ENCODE measurements at regions not wholly inside any gene's neighbourhood (a gene's known extent, or its start where the extent isn't known, plus 50 kb on each side); places are given as distances from the start of the nearest gene placed in this dataset.
A peak's percentile ranks its signal among the peaks of the same experiment; 100 is the strongest.

DNA sequence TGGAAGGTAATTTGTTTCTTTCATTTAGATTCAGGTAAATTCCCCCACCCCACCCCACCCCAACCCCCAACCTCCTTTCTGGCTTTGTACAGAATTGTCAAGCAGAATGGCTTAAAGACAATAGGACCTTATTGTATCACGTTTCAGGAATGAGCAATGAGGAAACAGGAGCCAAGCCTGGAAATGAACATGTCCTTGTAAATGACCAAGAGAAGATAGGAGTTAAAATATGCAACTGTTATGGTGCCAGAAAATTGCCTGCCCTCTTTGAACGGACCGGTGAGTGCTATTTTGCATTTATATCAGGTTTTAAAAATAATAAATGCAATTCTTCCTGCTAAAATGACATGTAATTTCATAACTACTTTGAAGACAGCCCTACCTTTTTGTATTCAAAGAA is 141.6 kb upstream of the PELI2 start:
- H3K27ac Mint-ChIP-seq (ENCODE audit: unreplicated experiment): no peak overlapping the region
- Histone ChIP-seq H3K9me3 (ENCODE audit: insufficient read depth, low read depth, low read length) (no peaks in the 10 kb centered on the region), H3K36me3 (ENCODE audit: insufficient read depth, low read length) (no peaks in the 10 kb centered on the region), H3K9ac (ENCODE audit: low read length) (no peak overlapping the region), H3K27me3 (ENCODE audit: insufficient read depth, low read length) (no peaks in the 10 kb centered on the region), H3K4me2 (ENCODE audit: low read length) (no peak overlapping the region), H2AFZ (ENCODE audit: low read depth, low read length) (no peak overlapping the region), H3K4me1 (ENCODE audit: insufficient read depth, low read length) (no peaks in the 10 kb centered on the region), H3K79me2 (ENCODE audit: insufficient read depth, low read length) (no peaks in the 10 kb centered on the region), H3K27ac (ENCODE audit: low read depth, low read length) (no peak overlapping the region), H4K20me1 (ENCODE audit: insufficient read depth, low read length) (no peaks in the 10 kb centered on the region), H3K4me3 (ENCODE audit: insufficient read depth, low read depth, low read length) (no peak overlapping the region)
- TF ChIP-seq EZH2 (IDR thresholded peaks at IDR 0.05; ENCODE audit: insufficient read depth, low read length): no peak
- TF ChIP-seq, protein P1, sequence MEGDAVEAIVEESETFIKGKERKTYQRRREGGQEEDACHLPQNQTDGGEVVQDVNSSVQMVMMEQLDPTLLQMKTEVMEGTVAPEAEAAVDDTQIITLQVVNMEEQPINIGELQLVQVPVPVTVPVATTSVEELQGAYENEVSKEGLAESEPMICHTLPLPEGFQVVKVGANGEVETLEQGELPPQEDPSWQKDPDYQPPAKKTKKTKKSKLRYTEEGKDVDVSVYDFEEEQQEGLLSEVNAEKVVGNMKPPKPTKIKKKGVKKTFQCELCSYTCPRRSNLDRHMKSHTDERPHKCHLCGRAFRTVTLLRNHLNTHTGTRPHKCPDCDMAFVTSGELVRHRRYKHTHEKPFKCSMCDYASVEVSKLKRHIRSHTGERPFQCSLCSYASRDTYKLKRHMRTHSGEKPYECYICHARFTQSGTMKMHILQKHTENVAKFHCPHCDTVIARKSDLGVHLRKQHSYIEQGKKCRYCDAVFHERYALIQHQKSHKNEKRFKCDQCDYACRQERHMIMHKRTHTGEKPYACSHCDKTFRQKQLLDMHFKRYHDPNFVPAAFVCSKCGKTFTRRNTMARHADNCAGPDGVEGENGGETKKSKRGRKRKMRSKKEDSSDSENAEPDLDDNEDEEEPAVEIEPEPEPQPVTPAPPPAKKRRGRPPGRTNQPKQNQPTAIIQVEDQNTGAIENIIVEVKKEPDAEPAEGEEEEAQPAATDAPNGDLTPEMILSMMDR (IDR thresholded peaks at IDR 0.05; ENCODE audit: insufficient read depth, low read depth, low read length): no peak
- DNase-seq (ENCODE audit: low read depth): peak; percentile 16
- H3K4me1 Mint-ChIP-seq (ENCODE audit: low read depth, unreplicated experiment): peaks cover 14% of the 10 kb centered on the region
- no peak for FAIRE-seq
- H3K4me3 Mint-ChIP-seq (ENCODE audit: unreplicated experiment): no peak overlapping the region
- H3K27me3 Mint-ChIP-seq (ENCODE audit: low read depth, unreplicated experiment): no peaks in the 10 kb centered on the region
- H3K9me3 Mint-ChIP-seq (ENCODE audit: unreplicated experiment): peaks cover 7% of the 10 kb centered on the region
- no peaks in the 10 kb centered on the region for H3K36me3 Mint-ChIP-seq (ENCODE audit: low read depth, unreplicated experiment)

GRCh38 chr14:55977392-55978150 is 140.6 kb upstream of the PELI2 start:
- no peaks in the 10 kb centered on the region for H3K36me3 Mint-ChIP-seq (ENCODE audit: low read depth, unreplicated experiment)
- Histone ChIP-seq H3K9ac (ENCODE audit: low read length) (no peak overlapping the region), H3K4me3 (ENCODE audit: insufficient read depth, low read depth, low read length) (no peak overlapping the region), H3K27ac (ENCODE audit: low read depth, low read length) (no peak overlapping the region), H3K27me3 (ENCODE audit: insufficient read depth, low read length) (no peaks in the 10 kb centered on the region), H3K4me2 (ENCODE audit: low read length) (no peak overlapping the region), H3K36me3 (ENCODE audit: insufficient read depth, low read length) (no peaks in the 10 kb centered on the region), H3K9me3 (ENCODE audit: insufficient read depth, low read depth, low read length) (no peaks in the 10 kb centered on the region), H3K79me2 (ENCODE audit: insufficient read depth, low read length) (no peaks in the 10 kb centered on the region), H4K20me1 (ENCODE audit: insufficient read depth, low read length) (no peaks in the 10 kb centered on the region), H2AFZ (ENCODE audit: low read depth, low read length) (no peak overlapping the region), H3K4me1 (ENCODE audit: insufficient read depth, low read length) (no peaks in the 10 kb centered on the region)
- TF ChIP-seq, protein P1 (IDR thresholded peaks at IDR 0.05; ENCODE audit: insufficient read depth, low read depth, low read length): no peak
- TF ChIP-seq EZH2 (IDR thresholded peaks at IDR 0.05; ENCODE audit: insufficient read depth, low read length): no peak
- H3K9me3 Mint-ChIP-seq (ENCODE audit: unreplicated experiment): peaks cover 7% of the 10 kb centered on the region
- FAIRE-seq (no peak), DNase-seq (ENCODE audit: low read depth) (no peak)
- no peaks in the 10 kb centered on the region for H3K27me3 Mint-ChIP-seq (ENCODE audit: low read depth, unreplicated experiment)
- no peak overlapping the region for H3K4me3 Mint-ChIP-seq (ENCODE audit: unreplicated experiment)
- H3K27ac Mint-ChIP-seq (ENCODE audit: unreplicated experiment): no peak overlapping the region
- peaks cover 14% of the 10 kb centered on the region for H3K4me1 Mint-ChIP-seq (ENCODE audit: low read depth, unreplicated experiment)

- no peaks in the 10 kb centered on the region for H3K79me2 ChIP-seq (ENCODE audit: insufficient read depth, low read length)
- no peak overlapping the region for H3K4me2 ChIP-seq (ENCODE audit: low read length)
- no peaks in the 10 kb centered on the region for H3K9me3 ChIP-seq (ENCODE audit: insufficient read depth, low read depth, low read length)
- no peak overlapping the region for H2AFZ ChIP-seq (ENCODE audit: low read depth, low read length)
- no peak overlapping the region for H3K4me3 ChIP-seq (ENCODE audit: insufficient read depth, low read depth, low read length)
- H3K9ac ChIP-seq (ENCODE audit: low read length): no peak overlapping the region
- DNase-seq (ENCODE audit: low read depth) (no peak), FAIRE-seq (no peak)
- H4K20me1 ChIP-seq (ENCODE audit: insufficient read depth, low read length): no peaks in the 10 kb centered on the region
- no peak overlapping the region for H3K27ac ChIP-seq (ENCODE audit: low read depth, low read length)
- no peaks in the 10 kb centered on the region for H3K36me3 ChIP-seq (ENCODE audit: insufficient read depth, low read length)
- no peaks in the 10 kb centered on the region for H3K36me3 Mint-ChIP-seq (ENCODE audit: low read depth, unreplicated experiment)
- H3K27me3 Mint-ChIP-seq (ENCODE audit: low read depth, unreplicated experiment): peaks cover 4% of the 10 kb centered on the region
- no peaks in the 10 kb centered on the region for H3K4me1 ChIP-seq (ENCODE audit: insufficient read depth, low read length)
- peaks cover 7% of the 10 kb centered on the region for H3K9me3 Mint-ChIP-seq (ENCODE audit: unreplicated experiment)
- TF ChIP-seq, protein P1 (IDR thresholded peaks at IDR 0.05; ENCODE audit: insufficient read depth, low read depth, low read length): no peak
- TF ChIP-seq EZH2 (IDR thresholded peaks at IDR 0.05; ENCODE audit: insufficient read depth, low read length): no peak
- H3K4me3 Mint-ChIP-seq (ENCODE audit: unreplicated experiment): no peak overlapping the region
- peaks cover 9% of the 10 kb centered on the region for H3K4me1 Mint-ChIP-seq (ENCODE audit: low read depth, unreplicated experiment)
- no peak overlapping the region for H3K27ac Mint-ChIP-seq (ENCODE audit: unreplicated experiment)
- H3K27me3 ChIP-seq (ENCODE audit: insufficient read depth, low read length): no peaks in the 10 kb centered on the region
These were observed 139.1 kb upstream of the PELI2 start for GRCh38 chr14:55979096-55979495.
